Stomach (tissue), 8 donors: ENCODE measurements at regions not wholly inside any gene's neighbourhood (a gene's known extent, or its start where the extent isn't known, plus 50 kb on each side); places are given as distances from the start of the nearest gene placed in this dataset.

Experiments
- DNase-seq, 2 donors: peaks; one replicate each; pipeline versions ENCODE4 v3.0.0 to v3.0.0-alpha.2; 2013 to 2019
- H3K27ac ChIP-seq, 5 donors: fragments of 200-600 bp in 4 of 5; sonication (generic) in 4 of 5; one replicate each; pipeline ENCODE4 v1.5.1; 2013 to 2019; ENCODE audit warnings: mild to moderate bottlenecking in 1 of 5, moderate library complexity in 1 of 5
- H3K27me3 ChIP-seq, 3 donors: fragments of 200-600 bp; sonication (generic); one replicate each; pipeline ENCODE4 v1.5.1; 2017 to 2019; ENCODE audit warnings: mixed run types in 1 of 3
- H3K36me3 ChIP-seq, 4 donors: fragments of 200-600 bp; sonication (generic); 1 replicate in 3 of 4; 2 replicates in 1 of 4; pipeline ENCODE4 v1.5.1; 2016 to 2019
- H3K4me1 ChIP-seq, 4 donors: fragments of 200-600 bp; sonication (generic); one replicate each; pipeline ENCODE4 v1.5.1; 2016 to 2019
- H3K4me3 ChIP-seq, 4 donors: fragments of 200-600 bp; sonication (generic) in 3 of 4; one replicate each; pipeline ENCODE4 v1.5.1; 2016 to 2019; ENCODE audit warnings: mild to moderate bottlenecking in 1 of 4
- H3K9me3 ChIP-seq, 4 donors: fragments of 200-600 bp; sonication (generic); one replicate each; pipeline ENCODE4 v1.5.1; 2016 to 2019
- EP300 ChIP-seq: sonication (generic); formaldehyde crosslinking; IDR thresholded peaks from one replicate; pipeline ENCODE4 v1.6.1; 2017; ENCODE audit warnings: antibody characterized with exemption
- POLR2A ChIP-seq, 4 donors: fragments of 450-650 bp; IDR thresholded peaks; one replicate each; pipeline ENCODE4 v1.6.1; 2016; ENCODE audit warnings: antibody characterized with exemption in 4 of 4, control low read depth in 2 of 4, mild to moderate bottlenecking in 1 of 4, moderate library complexity in 1 of 4
- POLR2AphosphoS5 ChIP-seq, 3 donors: sonication (generic); formaldehyde crosslinking; IDR thresholded peaks; one replicate each; pipeline ENCODE4 v1.6.1; 2016; ENCODE audit warnings: antibody characterized with exemption in 3 of 3
- WGBS, 5 donors: extraction: QIAGEN DNeasy Blood & Tissue Kit in 3 of 5; methylation state at CpG; one replicate each; pipeline versions ENCODE4 v1.1.5 to v1.1.7; 2013 to 2018; 5-methylcytosine and 5-hydroxymethylcytosine counted together
- intact Hi-C: fragments of 100-400 bp; cut with DNase I; formaldehyde crosslinking; loops from one replicate; pipeline ENCODE4 v1.15.1; 2023; ENCODE audit warnings: low total_unique reads
- small RNA-seq, 4 donors: library from RNA; depleted of rRNA; stranded (forward); fragments of <200 nt; gene quantifications; one replicate each; pipeline ENCODE3, GENCODE V24; 2016
- TF ChIP-seq, protein P1 (sequence below), 7 experiments: fragments of 450-650 bp in 4 of 7; fragments of 200-600 bp in 3 of 7; sonication (generic) in 3 of 7; IDR thresholded peaks; one replicate each; pipeline ENCODE4 v1.5.1; 2016 to 2019; ENCODE audit warnings: antibody characterized with exemption in 7 of 7, control low read depth in 2 of 7, mild to moderate bottlenecking in 1 of 7
- donor health status: healthy with polysubstance abuse.
- donor health status: Bipolar disorder and iron deficiency.
- donor health status: healthy.

DNA sequence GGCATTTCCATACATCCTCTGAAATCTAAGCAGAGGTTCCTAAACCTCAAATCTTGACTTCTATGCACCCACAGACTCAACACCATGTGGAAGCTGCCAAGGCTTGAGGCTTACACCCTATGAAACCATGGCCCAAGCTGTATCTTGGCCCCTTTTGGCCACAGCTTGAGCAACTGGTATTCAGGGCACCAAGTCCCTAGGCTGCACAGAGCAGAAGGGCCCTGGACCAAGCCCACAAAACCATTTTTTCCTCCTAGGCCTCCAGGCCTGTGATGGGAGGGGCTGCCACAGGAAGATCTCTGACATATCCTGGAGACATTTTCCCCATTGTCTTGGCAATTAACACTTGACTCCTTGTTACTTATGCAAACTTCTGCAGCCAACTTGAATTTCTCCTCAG, 54.4 kb upstream of the IL12A start:
- DNase-seq = no peak
- Histone ChIP-seq H3K27me3 (no peaks in the 10 kb centered on the region), H3K4me3 (no peak overlapping the region), H3K9me3 (peaks cover 8 to 25% (median 16%) of the 10 kb centered on the region in 4 donors), H3K27ac (no peak overlapping the region), H3K4me1 (peaks cover 0 to 6% (median 0%) of the 10 kb centered on the region in 4 donors), H3K36me3 (no peaks in the 10 kb centered on the region)
- intact Hi-C loops = no loop called here
- TF ChIP-seq, protein P1, sequence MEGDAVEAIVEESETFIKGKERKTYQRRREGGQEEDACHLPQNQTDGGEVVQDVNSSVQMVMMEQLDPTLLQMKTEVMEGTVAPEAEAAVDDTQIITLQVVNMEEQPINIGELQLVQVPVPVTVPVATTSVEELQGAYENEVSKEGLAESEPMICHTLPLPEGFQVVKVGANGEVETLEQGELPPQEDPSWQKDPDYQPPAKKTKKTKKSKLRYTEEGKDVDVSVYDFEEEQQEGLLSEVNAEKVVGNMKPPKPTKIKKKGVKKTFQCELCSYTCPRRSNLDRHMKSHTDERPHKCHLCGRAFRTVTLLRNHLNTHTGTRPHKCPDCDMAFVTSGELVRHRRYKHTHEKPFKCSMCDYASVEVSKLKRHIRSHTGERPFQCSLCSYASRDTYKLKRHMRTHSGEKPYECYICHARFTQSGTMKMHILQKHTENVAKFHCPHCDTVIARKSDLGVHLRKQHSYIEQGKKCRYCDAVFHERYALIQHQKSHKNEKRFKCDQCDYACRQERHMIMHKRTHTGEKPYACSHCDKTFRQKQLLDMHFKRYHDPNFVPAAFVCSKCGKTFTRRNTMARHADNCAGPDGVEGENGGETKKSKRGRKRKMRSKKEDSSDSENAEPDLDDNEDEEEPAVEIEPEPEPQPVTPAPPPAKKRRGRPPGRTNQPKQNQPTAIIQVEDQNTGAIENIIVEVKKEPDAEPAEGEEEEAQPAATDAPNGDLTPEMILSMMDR (IDR thresholded peaks at IDR 0.05) = no peak
- TF ChIP-seq POLR2AphosphoS5 (IDR thresholded peaks at IDR 0.05) (no peak), EP300 (no peak), POLR2A (IDR thresholded peaks at IDR 0.05) (no peak)

DNA sequence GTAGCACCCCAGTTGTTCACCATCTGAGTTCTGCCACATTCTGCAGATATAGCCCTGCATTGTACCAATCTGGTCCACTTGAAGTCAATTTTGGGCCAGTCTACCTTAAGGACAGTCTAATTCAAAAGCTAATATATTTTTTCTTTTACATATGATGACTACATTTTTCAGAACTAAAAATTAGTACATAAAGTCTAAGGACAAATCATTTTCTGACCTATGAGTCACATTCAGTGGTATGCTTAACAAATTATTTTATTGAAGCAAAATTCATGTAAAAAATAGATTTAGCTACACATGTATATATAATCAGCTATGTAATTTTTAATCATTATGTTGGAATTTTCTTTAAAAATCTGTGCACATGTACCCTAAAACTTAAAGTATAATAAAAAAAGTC, 52.1 kb upstream of the IL12A start:
- no peaks in the 10 kb centered on the region for H3K4me1 ChIP-seq
- DNase-seq = no peak
- H3K27ac ChIP-seq = no peak overlapping the region
- H3K9me3 ChIP-seq = peaks cover 8 to 25% (median 16%) of the 10 kb centered on the region in 4 donors
- intact Hi-C loops = no loop called here
- TF ChIP-seq, protein P1 (IDR thresholded peaks at IDR 0.05) = no peak
- TF ChIP-seq POLR2A (IDR thresholded peaks at IDR 0.05) (no peak), POLR2AphosphoS5 (IDR thresholded peaks at IDR 0.05) (no peak), EP300 (no peak)
- H3K36me3 ChIP-seq = no peaks in the 10 kb centered on the region
- H3K27me3 ChIP-seq = no peaks in the 10 kb centered on the region
- no peak overlapping the region for H3K4me3 ChIP-seq

DNA sequence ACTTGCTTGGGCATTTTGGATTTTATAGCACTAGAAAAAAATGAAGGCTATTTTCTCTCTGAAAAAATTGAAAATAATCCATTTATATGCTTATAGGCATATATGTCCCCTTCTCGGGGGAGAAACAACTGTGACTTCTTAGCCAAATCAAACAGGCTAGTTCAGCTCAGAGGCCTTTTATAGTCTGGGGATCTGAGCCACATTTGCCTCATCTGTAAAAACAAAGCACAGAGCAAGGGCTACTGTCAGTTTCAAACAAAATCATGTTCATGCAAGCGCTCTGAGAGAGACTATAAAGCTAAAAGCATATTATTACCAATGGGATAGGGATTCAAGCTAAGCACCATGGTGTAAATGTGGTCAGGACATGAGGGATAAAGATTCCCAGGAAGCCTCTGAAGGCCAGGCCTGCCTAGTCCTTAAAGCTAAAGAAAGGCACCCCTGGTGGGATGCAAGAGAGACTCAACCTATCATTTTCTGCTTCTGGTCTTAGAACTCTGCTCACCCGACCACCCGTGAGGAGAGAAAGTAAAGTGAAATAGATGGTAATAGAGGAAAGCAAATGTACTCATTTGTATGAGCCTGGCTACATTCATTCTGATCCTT, 51.0 kb upstream of the IL12A start:
- no peak for DNase-seq
- H3K27ac ChIP-seq = no peak overlapping the region
- no peak overlapping the region for H3K4me3 ChIP-seq
- no peaks in the 10 kb centered on the region for H3K27me3 ChIP-seq
- WGBS, 5 donors = 82 to 92% (median 83%) methylated on average over 4 of the region's 4 CpGs
- H3K9me3 ChIP-seq = peaks cover 8 to 25% (median 16%) of the 10 kb centered on the region in 4 donors
- TF ChIP-seq POLR2A (IDR thresholded peaks at IDR 0.05) = no peak
- no peak for TF ChIP-seq EP300
- TF ChIP-seq POLR2AphosphoS5 (IDR thresholded peaks at IDR 0.05) = no peak
- TF ChIP-seq, protein P1 (IDR thresholded peaks at IDR 0.05) = no peak
- H3K36me3 ChIP-seq = no peaks in the 10 kb centered on the region
- no peaks in the 10 kb centered on the region for H3K4me1 ChIP-seq
- intact Hi-C loops = no loop called here

DNA sequence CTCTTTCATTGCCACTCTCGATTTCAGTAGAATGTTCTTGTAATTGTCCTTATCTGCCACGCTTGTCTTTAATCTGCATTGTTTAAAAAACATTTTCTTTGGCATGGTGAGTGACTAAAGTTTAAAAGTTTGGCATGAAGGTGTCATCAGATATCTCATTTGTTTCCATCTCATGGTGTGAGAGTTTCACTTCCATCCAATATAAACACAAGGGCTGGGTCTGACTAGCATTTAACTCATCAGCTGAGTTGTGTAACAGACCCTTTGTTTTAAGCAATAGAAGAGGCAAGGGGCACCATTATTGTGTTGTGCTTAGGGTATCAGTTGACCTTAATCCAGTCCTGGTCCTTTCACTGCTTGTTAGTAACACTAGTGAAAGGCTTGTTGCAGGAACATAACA, 49.9 kb upstream of the IL12A start:
- 65 to 77% (median 67%) methylated on average over 2 of the region's 2 CpGs for WGBS, 5 donors
- TF ChIP-seq POLR2AphosphoS5 (IDR thresholded peaks at IDR 0.05) (no peak), EP300 (no peak), POLR2A (IDR thresholded peaks at IDR 0.05) (no peak)
- TF ChIP-seq, protein P1 (IDR thresholded peaks at IDR 0.05) = no peak
- no peaks in the 10 kb centered on the region for H3K27me3 ChIP-seq
- no peaks in the 10 kb centered on the region for H3K4me1 ChIP-seq
- no peaks in the 10 kb centered on the region for H3K36me3 ChIP-seq
- intact Hi-C loops = no loop called here
- DNase-seq = no peak
- no peak overlapping the region for H3K27ac ChIP-seq
- no peak overlapping the region for H3K4me3 ChIP-seq
- H3K9me3 ChIP-seq = peaks cover 7 to 15% (median 12%) of the 10 kb centered on the region in 4 donors

Small RNAs in the stretch of these regions (small RNA-seq; reads per million reads assigned to genes)
- gene MIR3919 = 0 reads per million in 4 donors
- 0 reads per million in 4 donors for gene RNU2-31P
